ENCODE measurements at regions not wholly inside any gene's neighbourhood (a gene's known extent, or its start where the extent isn't known, plus 50 kb on each side); places are given as distances from the start of the nearest gene placed in this dataset.

- no peak overlapping the region for H3K27ac Mint-ChIP-seq
- DNase-seq (ENCODE audit: low spot score), result no peak
- H3K4me1 Mint-ChIP-seq, result peaks cover 16% of the 10 kb centered on the region
- ChIA-PET CTCF (interaction anchor here (0.9 kb wide), 2 partner anchors 18 to 172 kb away, joined by 3 to 4 read pairs; no protein-coding TSS in a partner anchor), POLR2A (no interaction called here)
- H3K36me3 Mint-ChIP-seq, result no peaks in the 10 kb centered on the region
- TF ChIP-seq SMAD3 (CRISPR knock-in tag; IDR thresholded peaks at IDR 0.05; ENCODE audit: borderline replicate concordance) (no peak), NFYB (CRISPR knock-in tag; conservative IDR thresholded peaks at IDR 0.05; ENCODE audit: low read depth) (no peak), NR3C1 (CRISPR knock-in tag; conservative IDR thresholded peaks at IDR 0.05; ENCODE audit: low read depth) (no peak), PREB (CRISPR knock-in tag; IDR thresholded peaks at IDR 0.05; ENCODE audit: borderline replicate concordance) (no peak), HMGA2 (CRISPR knock-in tag; IDR thresholded peaks at IDR 0.05) (peak; percentile 96)
- peaks cover 13% of the 10 kb centered on the region for H3K27me3 Mint-ChIP-seq (ENCODE audit: low read depth)
- no peak overlapping the region for H3K4me3 Mint-ChIP-seq
- peaks cover 25% of the 10 kb centered on the region for H3K9me3 Mint-ChIP-seq
- ATAC-seq, result no peak
Observed at GRCh38 chr11:44444770-44445321, 120.6 kb upstream of the CD82 start.

GRCh38 chr11:44445500-44446365, 119.7 kb upstream of the CD82 start:
- Mint-ChIP-seq H3K4me3 (no peak overlapping the region), H3K36me3 (no peaks in the 10 kb centered on the region), H3K4me1 (peaks cover 16% of the 10 kb centered on the region), H3K27ac (no peak overlapping the region), H3K9me3 (peaks cover 19% of the 10 kb centered on the region), H3K27me3 (ENCODE audit: low read depth) (peaks cover 5% of the 10 kb centered on the region)
- ChIA-PET CTCF (interaction anchor here (0.6 to 1.9 kb wide), 4 partner anchors 18 to 171 kb away, joined by 3 to 5 read pairs (median 3); no protein-coding TSS in a partner anchor), POLR2A (no interaction called here)
- DNase-seq (ENCODE audit: low spot score), result peak; percentile 39
- TF ChIP-seq ZNF423 (CRISPR knock-in tag; IDR thresholded peaks at IDR 0.05) (0 out of 2 replicates have a peak, but pooled peaks have one; percentile 33), ATF2 (CRISPR knock-in tag; IDR thresholded peaks at IDR 0.05; ENCODE audit: borderline replicate concordance, low read depth) (no peak), TEAD4 (CRISPR knock-in tag; IDR thresholded peaks at IDR 0.05) (no peak), FOXP1 (CRISPR knock-in tag; IDR thresholded peaks at IDR 0.05; ENCODE audit: borderline replicate concordance) (no peak), ATF6 (CRISPR knock-in tag; IDR thresholded peaks at IDR 0.05) (no peak)
- ATAC-seq, result peak; percentile 76

- no peak overlapping the region for H3K4me3 Mint-ChIP-seq
- peaks cover 16% of the 10 kb centered on the region for H3K9me3 Mint-ChIP-seq
- ATAC-seq, result peak; percentile 8
- ChIA-PET CTCF (interaction anchor here (0.6 to 1.9 kb wide), 3 partner anchors 19 to 171 kb away, joined by 3 to 5 read pairs (median 3); no protein-coding TSS in a partner anchor), POLR2A (no interaction called here)
- H3K27ac Mint-ChIP-seq, result no peak overlapping the region
- no peaks in the 10 kb centered on the region for H3K36me3 Mint-ChIP-seq
- TF ChIP-seq USF1 (CRISPR knock-in tag; IDR thresholded peaks at IDR 0.05), result peak; percentile 43; the same call in 1 of the 2 replicates
- no peak for TF ChIP-seq TCF7 (CRISPR knock-in tag; IDR thresholded peaks at IDR 0.05; ENCODE audit: low read depth)
- TF ChIP-seq ZMAT4 (CRISPR knock-in tag; IDR thresholded peaks at IDR 0.05), result no peak
- TF ChIP-seq MAX (CRISPR knock-in tag; IDR thresholded peaks at IDR 0.05), result 0 out of 2 replicates have a peak, but pooled peaks have one; percentile 39
- DNase-seq (ENCODE audit: low spot score), result no peak
- peaks cover 4% of the 10 kb centered on the region for H3K27me3 Mint-ChIP-seq (ENCODE audit: low read depth)
- H3K4me1 Mint-ChIP-seq, result peaks cover 16% of the 10 kb centered on the region
Observed at GRCh38 chr11:44446366-44446762, 119.1 kb upstream of the CD82 start.
